Hepatocyte (in vitro differentiated cells): ENCODE measurements at regions not wholly inside any gene's neighbourhood (a gene's known extent, or its start where the extent isn't known, plus 50 kb on each side); places are given as distances from the start of the nearest gene placed in this dataset.

ENCODE experiments used
- EZH2 ChIP-seq: fragments of 200-600 bp; sonication (generic); IDR thresholded peaks from 2 replicates; pipeline ENCODE4 v1.6.1; 2016; ENCODE audit warnings: antibody characterized with exemption, mild to moderate bottlenecking, borderline replicate concordance
- EZH2phosphoT487 ChIP-seq: fragments of 200-600 bp; sonication (generic); IDR thresholded peaks from one replicate; pipeline ENCODE4 v1.6.1; 2018; ENCODE audit warnings: antibody characterized with exemption, mild to moderate bottlenecking, low read depth, moderate library complexity; ENCODE audit not compliant: unreplicated experiment, severe bottlenecking
- TF ChIP-seq, protein P1 (sequence below): fragments of 200-600 bp; sonication (generic); IDR thresholded peaks from 2 replicates; pipeline ENCODE4 v1.5.1; 2016; ENCODE audit warnings: antibody characterized with exemption, mild to moderate bottlenecking; ENCODE audit not compliant: poor library complexity

DNA sequence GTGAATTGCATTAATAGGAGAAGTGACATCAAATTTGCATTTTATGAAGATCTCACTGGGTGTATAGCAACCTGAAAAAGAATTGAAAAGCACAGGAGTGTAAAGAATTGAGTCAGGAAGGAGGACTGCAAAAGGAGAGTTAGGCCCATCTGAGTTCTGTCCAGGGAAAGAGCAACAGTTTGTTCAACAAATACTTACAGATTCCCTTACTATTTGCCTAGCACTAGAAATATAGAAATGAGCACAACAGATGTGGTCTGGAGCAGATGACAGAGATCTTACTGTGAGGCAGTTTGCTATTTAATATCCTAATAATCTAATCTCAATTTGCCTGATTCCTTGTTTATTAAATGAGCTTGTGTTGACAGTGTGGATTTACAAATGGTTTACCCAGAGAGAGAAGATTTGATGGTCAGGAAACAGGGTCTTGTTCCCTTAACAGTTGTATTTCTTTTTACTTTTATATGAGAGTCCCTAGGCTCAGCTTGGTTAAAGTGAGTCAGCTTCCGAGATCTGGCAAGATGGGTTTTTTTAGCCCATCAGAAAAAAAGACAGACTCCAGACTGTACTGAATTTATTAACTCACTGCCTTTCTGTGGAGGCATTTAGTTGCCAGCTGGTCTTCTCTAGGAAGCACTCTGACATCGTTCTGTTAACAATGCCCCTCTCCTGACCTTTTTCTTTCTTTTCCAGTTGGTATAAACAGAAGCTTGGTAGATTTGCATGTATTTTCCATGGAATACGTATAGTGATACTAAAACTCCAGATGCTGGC is 229.7 kb downstream of the TTC6 start:
- TF ChIP-seq, protein P1, sequence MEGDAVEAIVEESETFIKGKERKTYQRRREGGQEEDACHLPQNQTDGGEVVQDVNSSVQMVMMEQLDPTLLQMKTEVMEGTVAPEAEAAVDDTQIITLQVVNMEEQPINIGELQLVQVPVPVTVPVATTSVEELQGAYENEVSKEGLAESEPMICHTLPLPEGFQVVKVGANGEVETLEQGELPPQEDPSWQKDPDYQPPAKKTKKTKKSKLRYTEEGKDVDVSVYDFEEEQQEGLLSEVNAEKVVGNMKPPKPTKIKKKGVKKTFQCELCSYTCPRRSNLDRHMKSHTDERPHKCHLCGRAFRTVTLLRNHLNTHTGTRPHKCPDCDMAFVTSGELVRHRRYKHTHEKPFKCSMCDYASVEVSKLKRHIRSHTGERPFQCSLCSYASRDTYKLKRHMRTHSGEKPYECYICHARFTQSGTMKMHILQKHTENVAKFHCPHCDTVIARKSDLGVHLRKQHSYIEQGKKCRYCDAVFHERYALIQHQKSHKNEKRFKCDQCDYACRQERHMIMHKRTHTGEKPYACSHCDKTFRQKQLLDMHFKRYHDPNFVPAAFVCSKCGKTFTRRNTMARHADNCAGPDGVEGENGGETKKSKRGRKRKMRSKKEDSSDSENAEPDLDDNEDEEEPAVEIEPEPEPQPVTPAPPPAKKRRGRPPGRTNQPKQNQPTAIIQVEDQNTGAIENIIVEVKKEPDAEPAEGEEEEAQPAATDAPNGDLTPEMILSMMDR = no peak
- no peak for TF ChIP-seq EZH2phosphoT487
- TF ChIP-seq EZH2 = no peak
